ENCODE measurements at regions not wholly inside any gene's neighbourhood (a gene's known extent, or its start where the extent isn't known, plus 50 kb on each side); places are given as distances from the start of the nearest gene placed in this dataset.
A peak's percentile ranks its signal among the peaks of the same experiment; 100 is the strongest.

GRCh38 chr2:45316576-45317338 is 294.3 kb downstream of the SRBD1 start:
- TF ChIP-seq ZFP30 (CRISPR knock-in tag; IDR thresholded peaks at IDR 0.05) (no peak), GLIS3 (CRISPR knock-in tag; IDR thresholded peaks at IDR 0.05) (no peak), BACH2 (CRISPR knock-in tag; IDR thresholded peaks at IDR 0.05; ENCODE audit: borderline replicate concordance) (no peak), CSDC2 (CRISPR knock-in tag; IDR thresholded peaks at IDR 0.05) (no peak), ISL1 (CRISPR knock-in tag; IDR thresholded peaks at IDR 0.05) (peak; percentile 54; the same call in 1 of the 2 replicates), PATZ1 (CRISPR knock-in tag; IDR thresholded peaks at IDR 0.05; ENCODE audit: borderline replicate concordance) (no peak), TCF4 (CRISPR knock-in tag; IDR thresholded peaks at IDR 0.05; ENCODE audit: borderline replicate concordance) (no peak), ZNF70 (CRISPR knock-in tag; IDR thresholded peaks at IDR 0.05) (no peak), TSHZ2 (CRISPR knock-in tag; IDR thresholded peaks at IDR 0.05) (no peak), ESRRG (CRISPR knock-in tag; IDR thresholded peaks at IDR 0.05) (peak; percentile 52; the same call in 1 of the 2 replicates), OSR1 (CRISPR knock-in tag; IDR thresholded peaks at IDR 0.05) (no peak), ZNF8 (CRISPR knock-in tag; IDR thresholded peaks at IDR 0.05) (no peak), PPARA (CRISPR knock-in tag; IDR thresholded peaks at IDR 0.05; ENCODE audit: borderline replicate concordance) (no peak)
- ATAC-seq, result peak; percentile 47

GRCh38 chr2:45315861-45316260 is 295.2 kb downstream of the SRBD1 start:
- TF ChIP-seq GLIS3 (CRISPR knock-in tag; IDR thresholded peaks at IDR 0.05), result no peak
- TF ChIP-seq OSR1 (CRISPR knock-in tag; IDR thresholded peaks at IDR 0.05), result no peak
- TF ChIP-seq ZFP3 (CRISPR knock-in tag; IDR thresholded peaks at IDR 0.05), result no peak
- no peak for TF ChIP-seq ARNTL (CRISPR knock-in tag; IDR thresholded peaks at IDR 0.05; ENCODE audit: borderline replicate concordance, low read depth)
- TF ChIP-seq ZNF70 (CRISPR knock-in tag; IDR thresholded peaks at IDR 0.05), result no peak
- no peak for TF ChIP-seq ISL1 (CRISPR knock-in tag; IDR thresholded peaks at IDR 0.05)
- TF ChIP-seq PPARA (CRISPR knock-in tag; IDR thresholded peaks at IDR 0.05; ENCODE audit: borderline replicate concordance), result no peak
- no peak for TF ChIP-seq BACH2 (CRISPR knock-in tag; IDR thresholded peaks at IDR 0.05; ENCODE audit: borderline replicate concordance)
- no peak for TF ChIP-seq TOX (CRISPR knock-in tag; IDR thresholded peaks at IDR 0.05; ENCODE audit: borderline replicate concordance)
- no peak for TF ChIP-seq TCF4 (CRISPR knock-in tag; IDR thresholded peaks at IDR 0.05; ENCODE audit: borderline replicate concordance)
- no peak for TF ChIP-seq CSRNP3 (CRISPR knock-in tag; IDR thresholded peaks at IDR 0.05)
- no peak for TF ChIP-seq TSHZ2 (CRISPR knock-in tag; IDR thresholded peaks at IDR 0.05)
- TF ChIP-seq ESRRG (CRISPR knock-in tag; IDR thresholded peaks at IDR 0.05), result no peak
- TF ChIP-seq CREB5 (CRISPR knock-in tag; IDR thresholded peaks at IDR 0.05; ENCODE audit: low read depth), result no peak
- TF ChIP-seq RARB (CRISPR knock-in tag; IDR thresholded peaks at IDR 0.05), result no peak
- no peak for TF ChIP-seq SNAI2 (CRISPR knock-in tag; IDR thresholded peaks at IDR 0.05)
- TF ChIP-seq ZNF8 (CRISPR knock-in tag; IDR thresholded peaks at IDR 0.05), result no peak
- TF ChIP-seq POU6F1 (CRISPR knock-in tag; IDR thresholded peaks at IDR 0.05; ENCODE audit: borderline replicate concordance, low read depth), result no peak
- ATAC-seq, result peak; percentile 93
